T47D (cell line): ENCODE measurements at regions not wholly inside any gene's neighbourhood (a gene's known extent, or its start where the extent isn't known, plus 50 kb on each side); places are given as distances from the start of the nearest gene placed in this dataset.
"Not testable (repeated sequence)": the region's sequence is repeated elsewhere in the genome, so short reads cannot be mapped to it uniquely, and the experiment has no call there.

ENCODE experiments used
- DNase-seq, 2 experiments: peaks; one replicate each; pipeline versions ENCODE4 v3.0.0 to v3.0.0-alpha.2; 2011 to 2012; ENCODE audit warnings: low read depth in 1 of 2, low spot score in 1 of 2
- JUND ChIP-seq: IDR thresholded peaks from 2 replicates; pipeline ENCODE4 v1.6.1; 2012; ENCODE audit warnings: low read depth
- in situ Hi-C: cut with HindIII; loops from 2 replicates; pipeline ENCODE4 v1.10.0; 2016; ENCODE audit warnings: low sequenced_read_pairs, low pct_unique_long_range_greater_than_20kb

GRCh38 chr4:117014236-117014635 is 71.1 kb downstream of the TRAM1L1 start:
- in situ Hi-C loops, result no loop called here
- TF ChIP-seq JUND, result no peak

DNA sequence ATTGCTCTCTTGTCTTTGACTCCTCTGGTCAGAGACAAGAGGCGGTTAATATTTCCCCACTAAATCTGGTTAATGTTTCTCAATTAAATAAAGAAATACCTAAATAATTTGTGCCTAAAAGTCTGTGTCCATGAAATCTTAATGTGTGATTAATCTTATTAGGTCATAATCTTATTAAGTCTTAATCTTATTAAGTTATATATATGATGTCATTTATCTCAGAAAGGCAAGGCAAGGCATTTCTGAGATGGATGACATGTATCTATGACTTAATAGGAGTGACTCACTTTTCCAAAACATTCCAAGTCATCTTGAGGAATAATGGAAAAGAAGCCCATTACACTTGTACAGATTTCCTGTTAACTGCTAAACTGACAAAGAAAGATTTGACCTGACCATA is 74.7 kb downstream of the TRAM1L1 start:
- in situ Hi-C loops, result no loop called here
- TF ChIP-seq JUND, result no peak
- no peak for DNase-seq

More at GRCh38 chr4:117014236-117014635, 71.1 kb downstream of the TRAM1L1 start:
- DNase-seq, result no peak

DNA sequence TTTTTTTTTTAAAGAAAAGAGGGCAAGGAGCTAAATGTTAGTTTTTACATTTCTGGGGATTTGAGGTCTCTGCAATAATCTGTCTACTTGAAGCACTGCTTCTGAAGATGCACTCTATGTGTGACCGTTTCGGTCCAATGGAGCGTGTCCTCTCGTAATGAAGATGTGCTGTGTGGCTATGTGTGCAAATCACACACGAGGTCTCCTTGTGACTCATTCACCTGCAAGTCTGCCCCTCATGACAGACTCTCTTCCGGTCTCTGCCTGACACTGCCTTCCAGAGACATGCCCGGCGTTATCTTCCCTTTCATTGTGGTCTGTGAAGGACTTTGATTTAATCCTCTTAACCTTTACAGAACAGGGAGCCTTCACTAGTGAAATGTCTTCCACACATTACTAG is 84.3 kb downstream of the TRAM1L1 start:
- in situ Hi-C loops, result no loop called here
- DNase-seq, result no peak
- TF ChIP-seq JUND, result no peak

DNA sequence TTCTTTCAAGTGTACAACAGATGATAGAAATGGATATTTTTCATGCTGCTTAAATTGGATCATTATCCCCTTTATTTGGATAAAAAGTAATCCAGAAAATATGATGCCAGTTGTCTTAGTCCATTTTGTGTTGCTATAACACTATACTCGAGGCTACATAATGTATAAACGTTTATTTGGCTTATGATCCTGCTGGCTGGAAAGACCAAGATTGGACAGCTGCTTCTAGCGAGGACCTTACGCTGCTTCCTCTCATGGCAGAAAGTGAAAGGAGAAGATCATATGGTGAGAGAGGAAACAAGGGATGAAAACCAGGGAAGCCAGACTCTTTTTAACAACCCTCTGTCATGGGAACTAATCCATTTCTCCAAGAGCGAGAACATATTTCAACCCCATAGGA is 102.7 kb downstream of the TRAM1L1 start:
- DNase-seq, result no peak
- TF ChIP-seq JUND, result no peak
- in situ Hi-C loops, result no loop called here

- DNase-seq, in situ Hi-C loops: not testable (repeated sequence)
Observed at GRCh38 chr4:116980436-116980835, 104.9 kb downstream of the TRAM1L1 start.

GRCh38 chr4:116959045-116959444 is 126.3 kb downstream of the TRAM1L1 start:
- no peak for TF ChIP-seq JUND
- in situ Hi-C loops, result no loop called here
- no peak for DNase-seq

GRCh38 chr4:116953947-116954346 is 131.4 kb downstream of the TRAM1L1 start:
- in situ Hi-C loops, result no loop called here
- no peak for TF ChIP-seq JUND
- no peak for DNase-seq

- in situ Hi-C loops, result no loop called here
- no peak for TF ChIP-seq JUND
- DNase-seq, result no peak
Observed at GRCh38 chr4:116952530-116953136, 132.7 kb downstream of the TRAM1L1 start.

DNA sequence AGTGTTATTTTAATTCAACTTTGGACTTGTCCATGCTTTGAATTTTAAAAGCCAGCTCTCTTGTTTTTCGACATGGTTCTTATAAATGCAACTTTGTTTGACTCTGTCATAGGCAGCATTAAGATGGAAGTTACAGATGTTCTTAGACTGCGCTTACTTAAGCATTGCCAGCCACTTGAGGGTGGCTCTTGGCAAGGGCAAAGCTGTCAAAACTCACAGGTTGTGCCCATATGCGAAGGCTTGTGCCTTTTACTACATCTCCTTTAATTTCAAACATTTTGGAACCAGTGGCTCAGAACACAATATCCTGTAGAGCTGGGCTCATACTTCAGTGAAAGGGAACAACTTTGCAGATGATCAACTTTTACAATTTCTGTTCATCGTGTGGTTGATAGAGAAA is 135.5 kb downstream of the TRAM1L1 start:
- in situ Hi-C loops, result no loop called here
- no peak for DNase-seq
- TF ChIP-seq JUND, result no peak

GRCh38 chr4:116942315-116942714 is 143.1 kb downstream of the TRAM1L1 start:
- no peak for TF ChIP-seq JUND
- in situ Hi-C loops, result no loop called here
- no peak for DNase-seq

DNA sequence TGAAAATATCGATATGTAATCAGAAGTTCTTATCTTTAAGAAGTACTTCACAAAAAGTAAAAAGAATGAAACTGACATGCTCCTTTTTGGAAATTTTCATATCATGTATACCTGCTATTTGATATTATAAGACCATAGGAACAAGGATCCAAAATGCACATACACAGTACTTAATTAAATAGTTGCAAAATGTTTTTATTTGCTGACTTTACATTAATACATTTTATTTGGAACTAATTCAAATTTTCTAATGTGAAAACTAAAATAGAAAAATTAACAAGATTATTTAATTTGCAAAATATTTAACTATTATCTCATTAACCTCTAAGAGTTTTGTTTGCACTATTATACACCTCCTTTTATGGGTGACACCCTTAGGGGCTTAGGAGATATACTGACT is 155.0 kb downstream of the TRAM1L1 start:
- in situ Hi-C loops, result no loop called here
- no peak for TF ChIP-seq JUND
- DNase-seq, result no peak

DNA sequence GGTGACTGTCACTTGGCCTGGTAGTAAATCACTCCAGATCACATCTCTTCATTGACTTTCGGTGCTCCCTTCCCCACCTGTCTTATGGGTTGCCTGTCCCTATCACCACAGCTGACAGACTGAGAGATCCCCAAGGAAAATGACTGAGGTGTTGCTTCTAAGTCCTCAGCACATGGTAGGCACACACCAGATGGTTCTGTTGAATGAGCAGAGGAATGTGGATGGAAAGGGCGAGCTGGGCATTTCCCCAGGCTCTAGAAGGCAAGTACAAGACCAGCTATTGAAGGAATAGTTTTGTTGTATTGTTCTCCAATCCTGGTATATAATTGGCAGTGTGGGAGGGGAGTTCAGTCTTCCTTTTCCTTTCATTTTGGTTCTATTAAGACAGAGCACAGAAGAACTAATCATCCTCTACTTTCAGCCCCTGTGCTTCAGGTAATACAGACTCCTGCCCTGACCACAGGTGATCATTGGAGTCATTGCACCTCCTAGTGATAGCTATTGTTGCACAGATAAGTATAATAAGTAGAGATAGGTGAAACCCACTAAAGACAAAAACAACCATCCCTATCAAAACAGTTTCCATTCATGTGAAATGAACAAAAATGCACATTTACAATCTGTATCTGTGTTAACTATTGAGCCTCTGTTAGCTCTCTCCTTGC is 158.6 kb downstream of the TRAM1L1 start:
- no peak for DNase-seq
- no peak for TF ChIP-seq JUND
- in situ Hi-C loops, result no loop called here

DNA sequence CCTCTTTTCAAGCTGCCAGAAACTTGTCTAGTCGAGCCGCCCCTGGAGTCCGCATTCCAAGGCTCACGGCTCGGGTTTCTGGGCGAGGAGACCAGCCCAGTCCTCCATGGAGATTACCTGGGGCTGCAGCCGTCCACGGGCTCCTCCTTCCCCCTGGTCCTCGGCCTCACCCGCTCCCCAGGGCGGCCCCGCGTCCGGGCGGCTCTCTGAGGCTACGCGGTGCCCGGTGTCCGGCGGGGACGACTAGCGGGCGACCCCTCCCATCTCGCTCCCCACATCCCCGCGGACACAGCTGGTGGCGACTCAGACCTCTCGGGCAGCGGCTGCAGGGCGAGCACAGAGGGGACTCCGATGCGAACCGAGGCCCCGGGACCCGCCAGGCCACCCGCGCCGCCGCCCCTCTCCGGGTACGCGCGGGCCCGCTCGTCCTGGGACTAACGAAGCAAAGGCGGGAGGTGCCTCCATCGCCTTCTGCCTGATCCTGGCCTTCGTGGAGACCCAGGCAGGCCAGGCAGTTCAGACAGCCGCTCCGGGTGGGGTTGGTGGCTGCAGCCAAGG is 159.4 kb downstream of the TRAM1L1 start:
- no peak for TF ChIP-seq JUND
- DNase-seq, result no peak
- in situ Hi-C loops, result no loop called here

GRCh38 chr4:116923389-116923788 is 162.0 kb downstream of the TRAM1L1 start:
- no peak for TF ChIP-seq JUND
- no peak for DNase-seq
- in situ Hi-C loops, result no loop called here
